ENCODE measurements at regions not wholly inside any gene's neighbourhood (a gene's known extent, or its start where the extent isn't known, plus 50 kb on each side); places are given as distances from the start of the nearest gene placed in this dataset.

- Mint-ChIP-seq H3K9me3 (peaks cover 0 to 6% of the 10 kb centered on the region in 2 donors), H3K36me3 (no peaks in the 10 kb centered on the region), H3K27ac (no peak overlapping the region)
- no peak for DNase-seq (ENCODE audit: low spot score in 2 of 2)
- ATAC-seq: no peak
These were observed 176.1 kb upstream of the PHYHIPL start for GRCh38 chr10:59000162-59000825.

GRCh38 chr10:59002011-59002410 is 174.4 kb upstream of the PHYHIPL start:
- H3K9me3 Mint-ChIP-seq: peaks cover 0 to 6% of the 10 kb centered on the region in 2 donors
- ATAC-seq (no peak), DNase-seq (ENCODE audit: low spot score in 2 of 2) (no peak)
- H3K36me3 Mint-ChIP-seq: no peaks in the 10 kb centered on the region
- H3K27ac Mint-ChIP-seq: no peak overlapping the region

GRCh38 chr10:59003203-59003602 is 173.2 kb upstream of the PHYHIPL start:
- ATAC-seq: no peak
- H3K36me3 Mint-ChIP-seq: no peaks in the 10 kb centered on the region

GRCh38 chr10:59004392-59004791 is 172.1 kb upstream of the PHYHIPL start:
- H3K36me3 Mint-ChIP-seq: no peaks in the 10 kb centered on the region
- no peak overlapping the region for H3K27ac Mint-ChIP-seq
- peaks cover 0 to 6% of the 10 kb centered on the region in 2 donors for H3K9me3 Mint-ChIP-seq
- no peak for DNase-seq (ENCODE audit: low spot score in 2 of 2)
- no peak for ATAC-seq

More at GRCh38 chr10:59003203-59003602, 173.2 kb upstream of the PHYHIPL start:
- no peak overlapping the region for H3K27ac Mint-ChIP-seq
- no peak for DNase-seq (ENCODE audit: low spot score in 2 of 2)
- peaks cover 0 to 6% of the 10 kb centered on the region in 2 donors for H3K9me3 Mint-ChIP-seq

- peaks cover 0 to 6% of the 10 kb centered on the region in 2 donors for H3K9me3 Mint-ChIP-seq
- DNase-seq (ENCODE audit: low spot score in 2 of 2) (no peak), ATAC-seq (no peak)
- H3K36me3 Mint-ChIP-seq: no peaks in the 10 kb centered on the region
- H3K27ac Mint-ChIP-seq: no peak overlapping the region
These were observed 169.7 kb upstream of the PHYHIPL start for GRCh38 chr10:59006511-59007306.

- H3K9me3 Mint-ChIP-seq: peaks cover 0 to 6% of the 10 kb centered on the region in 2 donors
- ATAC-seq (no peak), DNase-seq (ENCODE audit: low spot score in 2 of 2) (no peak)
- H3K27ac Mint-ChIP-seq: no peak overlapping the region
- H3K36me3 Mint-ChIP-seq: no peaks in the 10 kb centered on the region
These were observed 169.0 kb upstream of the PHYHIPL start for GRCh38 chr10:59007307-59008025.

- Mint-ChIP-seq H3K9me3 (no peaks in the 10 kb centered on the region), H3K27ac (no peak overlapping the region), H3K36me3 (no peaks in the 10 kb centered on the region)
- DNase-seq (ENCODE audit: low spot score in 2 of 2) (no peak), ATAC-seq (no peak)
These were observed 168.0 kb upstream of the PHYHIPL start for GRCh38 chr10:59008452-59008851.

- no peak for DNase-seq (ENCODE audit: low spot score in 2 of 2)
- Mint-ChIP-seq H3K27ac (no peak overlapping the region), H3K36me3 (no peaks in the 10 kb centered on the region), H3K9me3 (no peaks in the 10 kb centered on the region)
- ATAC-seq: no peak
These were observed 164.3 kb upstream of the PHYHIPL start for GRCh38 chr10:59011972-59012632.

- no peaks in the 10 kb centered on the region for H3K36me3 Mint-ChIP-seq
- DNase-seq (ENCODE audit: low spot score in 2 of 2) (no peak), ATAC-seq (no peak)
- H3K27ac Mint-ChIP-seq: no peak overlapping the region
- H3K9me3 Mint-ChIP-seq: peaks cover 0 to 3% of the 10 kb centered on the region in 2 donors
These were observed 163.6 kb upstream of the PHYHIPL start for GRCh38 chr10:59012839-59013238.

GRCh38 chr10:59016043-59016442 is 160.4 kb upstream of the PHYHIPL start:
- no peaks in the 10 kb centered on the region for H3K36me3 Mint-ChIP-seq
- ATAC-seq (no peak), DNase-seq (ENCODE audit: low spot score in 2 of 2) (no peak)
- H3K27ac Mint-ChIP-seq: no peak overlapping the region
- H3K9me3 Mint-ChIP-seq: peaks cover 0 to 3% of the 10 kb centered on the region in 2 donors

GRCh38 chr10:59018977-59019376 is 157.5 kb upstream of the PHYHIPL start:
- no peak for ATAC-seq
- Mint-ChIP-seq H3K27ac (no peak overlapping the region), H3K36me3 (no peaks in the 10 kb centered on the region), H3K9me3 (peaks cover 0 to 3% of the 10 kb centered on the region in 2 donors)
- DNase-seq (ENCODE audit: low spot score in 2 of 2): no peak

- Mint-ChIP-seq H3K9me3 (peaks cover 0 to 3% of the 10 kb centered on the region in 2 donors), H3K36me3 (no peaks in the 10 kb centered on the region), H3K27ac (no peak overlapping the region)
- ATAC-seq: no peak
- no peak for DNase-seq (ENCODE audit: low spot score in 2 of 2)
These were observed 156.8 kb upstream of the PHYHIPL start for GRCh38 chr10:59019603-59020002.

- ATAC-seq (no peak), DNase-seq (ENCODE audit: low spot score in 2 of 2) (no peak)
- peaks cover 0 to 3% of the 10 kb centered on the region in 2 donors for H3K9me3 Mint-ChIP-seq
- no peak overlapping the region for H3K27ac Mint-ChIP-seq
- no peaks in the 10 kb centered on the region for H3K36me3 Mint-ChIP-seq
These were observed 155.9 kb upstream of the PHYHIPL start for GRCh38 chr10:59020502-59020901.

GRCh38 chr10:59025981-59026765 is 150.3 kb upstream of the PHYHIPL start:
- Mint-ChIP-seq H3K27ac (no peak overlapping the region), H3K36me3 (no peaks in the 10 kb centered on the region), H3K9me3 (peaks cover 6% of the 10 kb centered on the region in 2 donors)
- ATAC-seq: no peak
- no peak for DNase-seq (ENCODE audit: low spot score in 2 of 2)

- no peak for ATAC-seq
These were observed 148.3 kb upstream of the PHYHIPL start for GRCh38 chr10:59027975-59028655.

GRCh38 chr10:59033622-59034021 is 142.8 kb upstream of the PHYHIPL start:
- Mint-ChIP-seq H3K27ac (no peak overlapping the region), H3K9me3 (peaks cover 6 to 9% of the 10 kb centered on the region in 2 donors), H3K36me3 (no peaks in the 10 kb centered on the region)
- no peak for DNase-seq (ENCODE audit: low spot score in 2 of 2)
- no peak for ATAC-seq

More at GRCh38 chr10:59027975-59028655, 148.3 kb upstream of the PHYHIPL start:
- H3K27ac Mint-ChIP-seq: no peak overlapping the region
- no peaks in the 10 kb centered on the region for H3K36me3 Mint-ChIP-seq
- H3K9me3 Mint-ChIP-seq: peaks cover 6 to 7% of the 10 kb centered on the region in 2 donors
- no peak for DNase-seq (ENCODE audit: low spot score in 2 of 2)

Measured in activated naive CD4-positive, alpha-beta T cell treated with anti-CD3 and anti-CD28 coated beads, Interleukin-2, amount 50 U/mL, for 72 hours (primary cell).